ENCODE measurements at regions not wholly inside any gene's neighbourhood (a gene's known extent, or its start where the extent isn't known, plus 50 kb on each side); places are given as distances from the start of the nearest gene placed in this dataset.
"Not testable (repeated sequence)": the region's sequence is repeated elsewhere in the genome, so short reads cannot be mapped to it uniquely, and the experiment has no call there.

- TF ChIP-seq CTCF, POLR2A (IDR thresholded peaks at IDR 0.05): not testable (repeated sequence)
These were observed 171.6 kb downstream of the CWH43 start for GRCh38 chr4:49157630-49158029.
